Keratinocyte (primary cell): ENCODE measurements at regions not wholly inside any gene's neighbourhood (a gene's known extent, or its start where the extent isn't known, plus 50 kb on each side); places are given as distances from the start of the nearest gene placed in this dataset.

Source experiments
- DNase-seq: peaks from one replicate; pipeline ENCODE4 v3.0.0-alpha.2; 2011; ENCODE audit warnings: low read depth, missing footprints, low spot score
- FAIRE-seq: peaks from 2 replicates; lab custom pipeline; 2011; peaks lifted over from hg19 to GRCh38; lab: Jason Lieb, UNC
- H2AFZ ChIP-seq: 2 replicates; pipeline ENCODE4 v1.6.0; 2012; ENCODE audit warnings: low read length, control low read depth, inconsistent platforms; ENCODE audit not compliant: control insufficient read depth
- H3K27ac ChIP-seq: 2 replicates; pipeline ENCODE4 v1.5.1; 2011; ENCODE audit warnings: low read length; ENCODE audit not compliant: control insufficient read depth, insufficient read depth
- H3K27me3 ChIP-seq: 3 replicates; pipeline ENCODE4 v1.6.0; 2011; ENCODE audit warnings: low read length; ENCODE audit not compliant: control insufficient read depth, insufficient read depth; ENCODE audit errors: extremely low read depth
- H3K36me3 ChIP-seq, 2 experiments: 2 replicates in 1 of 2; 3 replicates in 1 of 2; pipeline ENCODE4 v1.5.1; 2011; ENCODE audit warnings: low read length in 2 of 2, mild to moderate bottlenecking in 1 of 2; ENCODE audit not compliant: control insufficient read depth in 2 of 2, insufficient read depth in 2 of 2; ENCODE audit errors: extremely low read depth in 1 of 2
- H3K4me1 ChIP-seq: 3 replicates; pipeline ENCODE4 v1.5.1; 2011; ENCODE audit warnings: low read length; ENCODE audit not compliant: control insufficient read depth, insufficient read depth; ENCODE audit errors: extremely low read depth
- H3K4me2 ChIP-seq: 3 replicates; pipeline ENCODE4 v1.6.0; 2011; ENCODE audit warnings: low read depth, low read length; ENCODE audit not compliant: control insufficient read depth, insufficient read depth; ENCODE audit errors: extremely low read depth
- H3K4me3 ChIP-seq, 3 experiments: fragments of 200-600 bp in 1 of 3; sonication (generic) in 1 of 3; 2 replicates in 2 of 3; 3 replicates in 1 of 3; pipeline ENCODE4 v1.5.1; 2011 to 2016; ENCODE audit warnings: low read length in 3 of 3, mild to moderate bottlenecking in 3 of 3, control low read depth in 2 of 3, inconsistent platforms in 1 of 3, low read depth in 1 of 3, mixed read lengths in 1 of 3, mixed run types in 1 of 3, moderate library complexity in 1 of 3; ENCODE audit not compliant: control insufficient read depth in 2 of 3, insufficient read depth in 2 of 3; ENCODE audit errors: extremely low read depth in 1 of 3
- H3K79me2 ChIP-seq: 2 replicates; pipeline ENCODE4 v1.6.0; 2012; ENCODE audit warnings: low read length; ENCODE audit not compliant: control insufficient read depth, insufficient read depth
- H3K9ac ChIP-seq: 3 replicates; pipeline ENCODE4 v1.6.0; 2011; ENCODE audit warnings: low read length; ENCODE audit not compliant: control insufficient read depth, insufficient read depth; ENCODE audit errors: extremely low read depth
- H3K9me1 ChIP-seq: 3 replicates; pipeline ENCODE4 v1.6.0; 2011; ENCODE audit warnings: low read length; ENCODE audit not compliant: control insufficient read depth, insufficient read depth; ENCODE audit errors: extremely low read depth
- H3K9me3 ChIP-seq: 2 replicates; pipeline ENCODE4 v1.5.1; 2012; ENCODE audit warnings: low read depth, low read length; ENCODE audit not compliant: control insufficient read depth
- H4K20me1 ChIP-seq: 3 replicates; pipeline ENCODE4 v1.6.0; 2011; ENCODE audit warnings: low read length; ENCODE audit not compliant: control insufficient read depth, insufficient read depth; ENCODE audit errors: extremely low read depth
- CTCF ChIP-seq, 3 experiments: IDR thresholded peaks in 1 of 3; conservative IDR thresholded peaks in 1 of 3; optimal IDR thresholded peaks in 1 of 3; 2 replicates in 2 of 3; 3 replicates in 1 of 3; pipeline versions ENCODE3 to v1.5.1; 2011; ENCODE audit warnings: low read length in 3 of 3, mild to moderate bottlenecking in 3 of 3, moderate library complexity in 2 of 3, control low read depth in 1 of 3, inconsistent platforms in 1 of 3; ENCODE audit not compliant: insufficient read depth in 2 of 3; ENCODE audit errors: extremely low read depth in 1 of 3
- EZH2 ChIP-seq: IDR thresholded peaks from one replicate; pipeline ENCODE4 v1.6.1; 2012; ENCODE audit warnings: inconsistent platforms, mild to moderate bottlenecking, low read length, moderate library complexity
- dilution Hi-C: fragments of 300-500 bp; cut with MboI; formaldehyde crosslinking; loops from one replicate; pipeline ENCODE4 v1.7.0; 2020; ENCODE audit warnings: low sequenced_read_pairs; ENCODE audit not compliant: extremely low pct_ligation_motif_present

GRCh38 chr18:46388286-46388685 lies 268.7 kb downstream of the LOXHD1 start:
- Histone ChIP-seq H3K27me3 (no peaks in the 10 kb centered on the region), H2AFZ (peak overlapping the region; percentile 60), H3K4me2 (peak overlapping the region; percentile 93), H3K4me3 (peak overlapping the region in 2 of 3 experiments; percentile 35 to 39), H3K9ac (peak overlapping the region; percentile 66), H3K79me2 (no peaks in the 10 kb centered on the region), H3K9me3 (no peaks in the 10 kb centered on the region), H3K4me1 (peaks cover 26% of the 10 kb centered on the region), H3K9me1 (no peaks in the 10 kb centered on the region), H3K36me3 (no peaks in the 10 kb centered on the region), H4K20me1 (no peaks in the 10 kb centered on the region), H3K27ac (peak overlapping the region; percentile 87)
- TF ChIP-seq EZH2 (no peak), CTCF (optimal IDR thresholded peaks at IDR 0.05 in 1 of 3, IDR thresholded peaks at IDR 0.05 in 1 of 3, conservative IDR thresholded peaks at IDR 0.05 in 1 of 3; ENCODE audit: extremely low read depth in 1 of 3, insufficient read depth in 2 of 3, low read length in 3 of 3) (no peak)
- peak; percentile 56 for DNase-seq
- peak; percentile 90 for FAIRE-seq
- dilution Hi-C loops: no loop called here

- H2AFZ ChIP-seq: no peak overlapping the region
- no peaks in the 10 kb centered on the region for H3K79me2 ChIP-seq
- TF ChIP-seq CTCF (optimal IDR thresholded peaks at IDR 0.05 in 1 of 3, IDR thresholded peaks at IDR 0.05 in 1 of 3, conservative IDR thresholded peaks at IDR 0.05 in 1 of 3; ENCODE audit: extremely low read depth in 1 of 3, insufficient read depth in 2 of 3, low read length in 3 of 3): no peak
- no peak overlapping the region for H3K9ac ChIP-seq
- no peaks in the 10 kb centered on the region for H3K36me3 ChIP-seq
- H3K9me3 ChIP-seq: no peaks in the 10 kb centered on the region
- no peak overlapping the region for H3K4me2 ChIP-seq
- H3K27ac ChIP-seq: no peak overlapping the region
- dilution Hi-C loops: no loop called here
- H3K4me3 ChIP-seq: no peak overlapping the region
- H3K27me3 ChIP-seq: no peaks in the 10 kb centered on the region
- peaks cover 15% of the 10 kb centered on the region for H3K4me1 ChIP-seq
- H3K9me1 ChIP-seq: no peaks in the 10 kb centered on the region
- DNase-seq: no peak
- H4K20me1 ChIP-seq: no peaks in the 10 kb centered on the region
- FAIRE-seq: no peak
These were observed 264.4 kb downstream of the LOXHD1 start for GRCh38 chr18:46392576-46392975.
